ENCODE measurements at regions not wholly inside any gene's neighbourhood (a gene's known extent, or its start where the extent isn't known, plus 50 kb on each side); places are given as distances from the start of the nearest gene placed in this dataset.

DNA sequence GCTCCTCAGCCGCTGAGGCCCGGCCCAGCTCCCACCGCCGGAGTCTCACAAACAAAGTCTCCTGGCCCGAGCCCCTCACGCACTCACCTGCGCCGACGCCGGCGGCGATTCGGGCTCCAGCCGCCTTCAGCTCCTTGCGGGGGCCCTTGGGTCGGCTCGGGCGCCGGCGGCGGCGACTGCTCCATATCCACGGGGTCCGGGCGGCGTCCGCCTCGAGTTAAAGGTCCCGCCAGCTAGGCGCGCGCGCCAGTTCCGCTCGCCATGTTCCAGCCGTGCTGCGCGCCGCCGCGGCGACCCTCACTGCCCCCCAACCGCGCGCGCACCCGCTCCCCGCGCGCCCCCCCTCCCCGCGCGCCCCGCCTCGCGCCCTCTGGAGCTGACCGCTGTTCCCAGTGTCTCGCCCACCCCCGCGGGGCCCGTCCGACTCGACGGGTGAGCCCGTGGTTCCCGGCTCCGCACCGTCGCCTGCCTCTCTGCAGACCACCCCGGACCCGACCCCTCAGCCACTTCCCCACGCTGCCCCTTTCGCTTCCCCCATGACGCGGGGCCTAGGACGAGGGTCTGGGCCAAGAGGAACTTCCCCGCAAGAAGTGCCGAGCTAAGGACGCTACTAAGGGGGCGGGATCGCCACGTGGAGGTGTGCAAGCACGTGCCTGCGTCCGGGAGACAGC lies 396.1 kb downstream of the ZNF33B start:
- TF ChIP-seq MECOM (CRISPR knock-in tag; IDR thresholded peaks at IDR 0.05), result no peak
- TF ChIP-seq RCOR1 (IDR thresholded peaks at IDR 0.05; ENCODE audit: borderline replicate concordance in 1 of 2, low read depth in 2 of 2, low read length in 2 of 2), result no peak
- TF ChIP-seq FOXJ3 (CRISPR knock-in tag; IDR thresholded peaks at IDR 0.05), result no peak
- TF ChIP-seq EP300 (IDR thresholded peaks at IDR 0.05; ENCODE audit: low read length), result no peak
- TF ChIP-seq ZNF217 (CRISPR knock-in tag; IDR thresholded peaks at IDR 0.05), result no peak
- TF ChIP-seq JUN (IDR thresholded peaks at IDR 0.05; ENCODE audit: borderline replicate concordance, low read depth, low read length), result no peak
- no peak for TF ChIP-seq JUN (CRISPR knock-in tag; IDR thresholded peaks at IDR 0.05; ENCODE audit: borderline replicate concordance)
- TF ChIP-seq ATF7 (IDR thresholded peaks at IDR 0.05), result no peak
- TF ChIP-seq, protein P1, sequence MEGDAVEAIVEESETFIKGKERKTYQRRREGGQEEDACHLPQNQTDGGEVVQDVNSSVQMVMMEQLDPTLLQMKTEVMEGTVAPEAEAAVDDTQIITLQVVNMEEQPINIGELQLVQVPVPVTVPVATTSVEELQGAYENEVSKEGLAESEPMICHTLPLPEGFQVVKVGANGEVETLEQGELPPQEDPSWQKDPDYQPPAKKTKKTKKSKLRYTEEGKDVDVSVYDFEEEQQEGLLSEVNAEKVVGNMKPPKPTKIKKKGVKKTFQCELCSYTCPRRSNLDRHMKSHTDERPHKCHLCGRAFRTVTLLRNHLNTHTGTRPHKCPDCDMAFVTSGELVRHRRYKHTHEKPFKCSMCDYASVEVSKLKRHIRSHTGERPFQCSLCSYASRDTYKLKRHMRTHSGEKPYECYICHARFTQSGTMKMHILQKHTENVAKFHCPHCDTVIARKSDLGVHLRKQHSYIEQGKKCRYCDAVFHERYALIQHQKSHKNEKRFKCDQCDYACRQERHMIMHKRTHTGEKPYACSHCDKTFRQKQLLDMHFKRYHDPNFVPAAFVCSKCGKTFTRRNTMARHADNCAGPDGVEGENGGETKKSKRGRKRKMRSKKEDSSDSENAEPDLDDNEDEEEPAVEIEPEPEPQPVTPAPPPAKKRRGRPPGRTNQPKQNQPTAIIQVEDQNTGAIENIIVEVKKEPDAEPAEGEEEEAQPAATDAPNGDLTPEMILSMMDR (IDR thresholded peaks at IDR 0.05 in 2 of 3, conservative IDR thresholded peaks at IDR 0.05 in 1 of 3; ENCODE audit: insufficient read depth in 2 of 3, low read depth in 1 of 3, low read length in 3 of 3), result no peak
- no peak for TF ChIP-seq ZFP36 (IDR thresholded peaks at IDR 0.05; ENCODE audit: low read depth, low read length, partially characterized antibody)
- TF ChIP-seq, protein P2, sequence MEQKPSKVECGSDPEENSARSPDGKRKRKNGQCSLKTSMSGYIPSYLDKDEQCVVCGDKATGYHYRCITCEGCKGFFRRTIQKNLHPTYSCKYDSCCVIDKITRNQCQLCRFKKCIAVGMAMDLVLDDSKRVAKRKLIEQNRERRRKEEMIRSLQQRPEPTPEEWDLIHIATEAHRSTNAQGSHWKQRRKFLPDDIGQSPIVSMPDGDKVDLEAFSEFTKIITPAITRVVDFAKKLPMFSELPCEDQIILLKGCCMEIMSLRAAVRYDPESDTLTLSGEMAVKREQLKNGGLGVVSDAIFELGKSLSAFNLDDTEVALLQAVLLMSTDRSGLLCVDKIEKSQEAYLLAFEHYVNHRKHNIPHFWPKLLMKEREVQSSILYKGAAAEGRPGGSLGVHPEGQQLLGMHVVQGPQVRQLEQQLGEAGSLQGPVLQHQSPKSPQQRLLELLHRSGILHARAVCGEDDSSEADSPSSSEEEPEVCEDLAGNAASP (IDR thresholded peaks at IDR 0.05), result no peak

All from K562 (cell line).